ENCODE measurements at regions not wholly inside any gene's neighbourhood (a gene's known extent, or its start where the extent isn't known, plus 50 kb on each side); places are given as distances from the start of the nearest gene placed in this dataset.
A peak's percentile ranks its signal among the peaks of the same experiment; 100 is the strongest.

GRCh38 chr6:165889636-165890403, 226.8 kb upstream of the PDE10A start:
- peak; percentile 40 for TF ChIP-seq CTCF (IDR thresholded peaks at IDR 0.05)
- no peak for TF ChIP-seq ZFX (IDR thresholded peaks at IDR 0.05; ENCODE audit: borderline replicate concordance)
